GF-D8 (cell line): ENCODE measurements at regions not wholly inside any gene's neighbourhood (a gene's known extent, or its start where the extent isn't known, plus 50 kb on each side); places are given as distances from the start of the nearest gene placed in this dataset.
"Not testable (repeated sequence)": the region's sequence is repeated elsewhere in the genome, so short reads cannot be mapped to it uniquely, and the experiment has no call there.

Experiments
- DNase-seq: peaks from one replicate; lab custom pipeline; 2025; lab: John Stamatoyannopoulos, UW

GRCh38 chr3:101950510-101950909, 101.2 kb downstream of the NFKBIZ start:
- no peak for DNase-seq

DNA sequence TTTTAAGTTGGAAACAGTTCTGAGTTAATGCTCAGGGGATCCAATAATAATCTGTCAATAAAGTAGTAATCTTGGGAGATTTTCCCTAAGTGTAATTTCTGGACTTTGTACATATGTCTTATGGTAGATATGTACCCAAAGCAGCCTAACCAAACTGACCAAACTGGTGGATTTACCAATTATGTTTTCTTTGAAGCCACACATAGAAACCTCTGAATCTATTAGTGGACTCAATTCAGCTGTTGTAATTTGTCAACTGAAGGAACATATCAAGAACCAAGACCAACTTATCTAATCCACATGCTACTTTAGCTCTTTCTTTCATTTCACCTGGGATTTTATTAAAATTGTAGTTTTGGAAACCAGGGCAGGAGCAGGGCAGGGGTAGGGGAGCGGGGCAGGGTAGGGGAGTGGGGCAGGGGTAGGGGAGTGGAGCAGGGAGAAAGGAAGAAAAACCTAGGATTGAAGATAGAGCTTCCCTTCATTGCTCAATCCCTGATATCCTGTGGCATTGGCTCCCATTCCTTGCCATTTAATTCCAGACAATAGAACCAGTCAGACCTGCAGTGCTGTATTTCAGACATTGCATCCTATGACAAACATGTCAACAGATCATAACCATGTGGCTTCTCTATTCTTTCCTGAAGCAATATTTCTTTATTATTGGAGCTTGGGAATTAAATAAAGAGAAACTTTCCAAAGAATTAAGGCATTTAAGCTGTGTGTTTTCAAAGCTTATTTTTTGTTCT, 101.8 kb downstream of the NFKBIZ start:
- DNase-seq: no peak

GRCh38 chr3:101954361-101954760, 105.0 kb downstream of the NFKBIZ start:
- DNase-seq: no peak

GRCh38 chr3:101954936-101955335, 105.6 kb downstream of the NFKBIZ start:
- no peak for DNase-seq

DNA sequence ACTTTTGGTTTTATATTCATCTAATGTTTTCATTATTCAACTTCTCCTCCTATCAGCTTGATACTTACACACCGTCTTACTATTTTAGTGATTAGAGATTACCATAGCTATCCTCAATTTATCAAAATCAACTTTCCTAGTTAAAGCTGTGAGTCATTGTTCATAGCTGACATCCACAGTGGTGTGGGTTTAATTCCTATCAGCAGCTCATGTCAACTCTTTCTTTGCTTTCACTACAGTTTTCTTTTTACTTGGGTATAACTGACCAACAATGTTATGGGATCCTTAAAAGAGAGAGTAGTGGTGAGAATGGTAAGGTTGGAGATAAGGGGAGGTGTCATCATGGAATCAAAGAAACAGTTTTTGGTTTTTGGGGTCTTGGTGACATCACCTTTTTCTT, 112.7 kb downstream of the NFKBIZ start:
- DNase-seq: no peak

- no peak for DNase-seq
Measured at GRCh38 chr3:101963902-101964362, 114.6 kb downstream of the NFKBIZ start.

- no peak for DNase-seq
Measured at GRCh38 chr3:101964861-101965260, 115.5 kb downstream of the NFKBIZ start.

GRCh38 chr3:101966226-101966625, 116.9 kb downstream of the NFKBIZ start:
- DNase-seq: no peak

DNA sequence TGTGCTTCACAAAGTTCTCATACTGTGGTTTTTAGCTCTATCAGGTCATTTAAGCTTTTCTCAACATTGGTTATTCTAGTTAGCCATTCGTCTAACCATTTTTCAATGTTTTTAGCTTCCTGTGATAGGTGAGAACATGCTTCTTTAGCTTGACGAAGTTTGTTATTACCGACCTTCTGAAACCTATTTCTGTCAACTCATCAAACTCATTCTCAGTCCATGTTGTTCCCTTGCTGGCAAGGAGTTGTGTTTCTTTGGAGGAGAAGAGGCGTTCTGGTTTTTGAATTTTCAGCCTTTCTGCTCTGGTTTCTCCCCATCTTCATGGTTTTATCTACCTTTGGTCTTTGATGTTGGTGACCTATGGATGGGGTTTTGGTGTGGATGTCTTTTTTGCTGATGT, 120.9 kb downstream of the NFKBIZ start:
- DNase-seq: no peak

DNA sequence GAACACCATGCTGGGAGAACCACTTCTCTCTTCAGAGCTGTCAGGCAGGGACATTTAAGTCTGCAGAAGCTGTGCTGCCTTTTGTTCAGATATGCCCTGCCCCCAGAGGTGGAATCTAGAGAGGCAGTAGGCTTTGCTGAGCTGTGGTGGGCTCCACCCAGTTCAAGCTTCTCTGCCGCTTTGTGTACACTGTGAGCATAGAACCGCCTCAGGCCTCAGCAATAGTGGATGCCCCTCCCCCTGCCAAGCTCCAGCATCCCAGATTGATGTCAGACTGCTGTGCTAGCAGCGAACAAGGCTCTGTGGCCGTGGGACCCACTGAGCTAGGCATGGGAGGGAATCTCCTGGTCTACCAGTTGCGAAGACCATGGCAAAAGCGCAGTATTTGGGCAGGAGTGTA, 121.6 kb downstream of the NFKBIZ start:
- DNase-seq: no peak

DNA sequence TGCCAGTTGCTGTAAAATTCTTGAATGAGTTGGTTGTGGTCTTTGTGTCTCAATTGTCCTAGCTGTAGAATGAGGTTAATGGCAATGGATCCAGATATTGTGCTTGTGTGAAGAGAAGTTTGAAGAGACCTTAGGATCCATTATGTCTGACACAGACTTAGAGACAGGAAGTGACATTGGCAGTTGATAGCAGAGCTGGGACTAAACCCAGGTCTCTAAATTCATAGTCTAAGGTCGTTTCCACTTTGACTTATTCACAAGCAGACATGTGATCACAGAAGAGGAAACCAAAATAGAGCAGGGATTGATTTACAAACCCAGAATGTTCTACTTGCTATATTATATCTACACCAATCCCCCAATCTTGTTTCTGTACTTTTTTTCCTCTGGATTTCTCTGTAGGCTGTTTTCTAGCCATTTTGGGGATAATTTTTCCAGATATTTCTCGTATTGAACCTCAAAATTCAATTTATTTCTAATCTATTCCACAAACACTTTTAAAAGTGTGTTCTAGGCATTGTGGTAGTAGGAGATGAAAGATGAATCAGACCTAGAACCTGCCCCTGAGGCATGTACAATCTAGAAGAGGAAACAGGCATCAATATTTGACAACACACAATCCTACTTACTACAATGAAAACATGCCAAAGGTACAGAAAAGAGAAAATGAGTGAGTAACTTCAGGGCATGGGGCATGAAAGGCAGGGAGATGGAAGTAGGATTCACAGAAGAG, 123.3 kb downstream of the NFKBIZ start:
- DNase-seq: no peak

GRCh38 chr3:101973163-101973505, 123.8 kb downstream of the NFKBIZ start:
- DNase-seq: no peak

- DNase-seq: not testable (repeated sequence)
Measured at GRCh38 chr3:101975415-101975814, 126.1 kb downstream of the NFKBIZ start.

GRCh38 chr3:101976473-101976872, 127.2 kb downstream of the NFKBIZ start:
- no peak for DNase-seq

GRCh38 chr3:101978348-101978747, 129.0 kb downstream of the NFKBIZ start:
- DNase-seq: no peak

GRCh38 chr3:101979033-101979432, 129.7 kb downstream of the NFKBIZ start:
- DNase-seq: no peak

DNA sequence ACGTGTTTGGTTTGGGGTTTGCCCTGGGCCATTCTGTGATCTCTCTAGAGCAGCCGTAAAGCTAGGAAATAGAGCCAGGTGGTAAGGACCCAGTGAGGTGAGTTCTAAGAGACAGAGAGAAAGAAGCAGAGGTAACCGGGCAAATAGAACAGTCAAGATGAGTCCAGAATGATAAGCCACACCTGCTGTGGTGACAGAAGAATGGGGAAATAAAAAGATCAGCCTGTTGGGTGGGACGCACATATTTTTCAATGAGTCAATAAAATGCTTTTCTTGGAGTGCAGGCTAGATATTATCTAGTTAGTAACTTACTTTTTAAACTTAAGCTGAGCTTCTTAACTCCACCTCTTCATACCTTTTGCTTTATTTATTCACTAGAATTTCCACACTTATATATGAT, 135.0 kb downstream of the NFKBIZ start:
- no peak for DNase-seq

DNA sequence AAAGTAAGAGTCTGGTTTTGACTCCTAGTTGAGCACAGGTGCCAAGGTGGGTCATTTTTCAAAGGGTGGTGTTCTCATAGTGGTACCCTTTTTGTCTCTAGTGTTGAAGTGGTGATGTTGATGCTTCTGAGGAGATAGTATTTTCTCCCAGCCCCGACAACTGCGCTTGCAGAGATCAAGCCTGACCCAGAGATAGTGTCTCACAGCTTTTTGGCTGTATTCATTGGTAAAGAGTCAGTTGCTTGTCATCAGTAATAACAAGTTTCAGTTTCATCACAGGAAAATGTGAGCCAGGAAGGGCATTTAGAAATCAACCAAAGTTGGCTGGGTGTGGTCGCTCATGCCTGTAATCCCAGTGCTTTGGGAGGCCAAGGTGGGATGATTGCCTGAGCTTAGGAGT, 139.3 kb downstream of the NFKBIZ start:
- no peak for DNase-seq

DNA sequence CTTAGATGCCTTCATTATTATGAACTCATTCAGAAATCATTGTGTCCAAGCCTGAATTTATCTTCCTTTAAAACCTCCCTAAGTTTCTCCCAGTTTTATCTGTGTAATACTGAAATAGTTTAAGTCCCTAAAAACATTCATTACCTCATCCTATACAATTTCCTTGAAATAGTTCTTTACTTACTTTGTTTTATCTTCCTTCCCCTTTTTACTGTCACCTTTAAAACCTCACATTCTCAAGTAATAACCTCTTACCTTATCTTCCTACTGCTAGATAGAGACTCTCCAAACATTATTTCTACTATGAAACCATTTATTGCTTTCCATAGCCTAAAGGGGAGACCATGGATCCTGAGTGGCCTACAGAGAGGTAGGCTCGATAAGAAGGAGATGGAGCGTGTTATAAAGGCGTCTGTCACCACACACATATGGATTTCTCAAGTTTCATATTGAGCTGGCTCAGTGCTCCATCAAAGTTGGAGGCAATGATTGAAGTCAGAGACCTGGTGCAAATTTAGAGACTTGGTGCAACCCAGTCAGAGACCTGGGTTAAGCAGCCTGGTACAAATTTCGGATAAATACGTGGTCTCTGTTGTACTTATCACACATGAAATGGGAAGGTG, 140.4 kb downstream of the NFKBIZ start:
- no peak for DNase-seq

DNA sequence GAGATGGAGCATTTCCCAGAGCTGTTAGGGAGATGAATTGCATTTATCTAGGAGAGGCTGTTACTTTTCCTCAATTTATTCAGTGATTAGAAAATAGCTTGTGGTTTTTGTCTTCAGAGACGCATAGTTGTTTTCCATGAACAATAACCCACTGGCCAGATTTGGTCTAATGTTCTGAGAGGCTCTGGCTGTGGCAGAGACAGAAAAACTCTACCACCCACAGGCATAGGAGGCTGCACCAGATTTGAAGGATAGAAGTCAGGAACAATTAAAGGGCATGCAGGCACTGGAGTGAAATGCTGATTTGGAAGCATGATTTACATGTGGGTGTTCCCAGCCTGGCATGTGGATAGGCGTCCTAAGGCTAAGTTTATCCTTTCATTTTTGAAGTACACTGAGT, 143.5 kb downstream of the NFKBIZ start:
- DNase-seq: no peak

DNA sequence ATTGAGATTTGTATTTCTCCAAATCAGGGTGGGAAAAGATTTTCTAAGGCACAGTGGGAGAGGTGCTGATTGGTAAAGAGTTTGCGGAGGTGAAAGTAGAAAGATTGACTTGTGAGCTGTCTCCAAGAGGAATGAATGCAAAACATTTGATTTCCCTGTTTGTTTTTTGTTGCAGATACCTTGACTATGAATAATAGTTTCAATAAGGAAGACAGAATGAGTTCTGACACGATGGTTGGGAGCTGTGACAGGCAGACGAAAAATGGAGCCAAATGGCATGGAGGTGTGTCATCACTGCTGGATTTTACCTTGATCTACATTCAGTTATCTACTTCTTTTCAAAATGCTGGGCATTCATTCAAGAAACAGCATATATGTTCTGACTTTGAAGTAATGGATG, 145.1 kb downstream of the NFKBIZ start:
- no peak for DNase-seq

GRCh38 chr3:101995371-101996046, 146.2 kb downstream of the NFKBIZ start:
- DNase-seq: no peak

DNA sequence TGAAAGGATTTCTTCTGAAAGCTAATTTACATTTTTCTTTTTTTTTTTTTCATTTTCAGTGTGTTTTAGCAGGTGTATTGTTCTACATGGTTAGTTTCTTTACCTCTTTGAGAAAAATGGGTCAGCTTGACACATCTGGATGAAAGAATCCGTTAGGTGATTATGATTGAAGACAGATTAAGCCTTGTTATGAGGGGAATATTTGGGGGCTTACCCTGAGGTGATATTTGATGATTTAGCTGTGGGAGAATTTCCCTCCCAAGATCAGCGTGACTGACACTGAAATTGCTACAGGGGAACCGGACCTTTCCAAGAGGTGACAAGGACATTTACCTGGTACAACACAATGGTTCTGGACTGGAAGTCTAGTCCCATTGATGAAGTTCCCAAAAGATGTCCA, 147.5 kb downstream of the NFKBIZ start:
- no peak for DNase-seq
